22Rv1 (cell line): ENCODE measurements at regions not wholly inside any gene's neighbourhood (a gene's known extent, or its start where the extent isn't known, plus 50 kb on each side); places are given as distances from the start of the nearest gene placed in this dataset.
A peak's percentile ranks its signal among the peaks of the same experiment; 100 is the strongest.
"Not testable (repeated sequence)": the region's sequence is repeated elsewhere in the genome, so short reads cannot be mapped to it uniquely, and the experiment has no call there.

ENCODE experiments used
- H3K27ac ChIP-seq: fragments of 450-650 bp; 2 replicates; pipeline ENCODE4 v1.5.1; 2017
- CTCF ChIP-seq: fragments of 450-650 bp; IDR thresholded peaks from 2 replicates; pipeline ENCODE4 v1.5.1; 2017; ENCODE audit warnings: mild to moderate bottlenecking
- ZFX ChIP-seq: fragments of 450-650 bp; IDR thresholded peaks from 2 replicates; pipeline ENCODE4 v1.6.1; 2017; ENCODE audit warnings: antibody characterized with exemption, borderline replicate concordance

GRCh38 chr6:84576029-84576428, 188.4 kb downstream of the TBX18 start:
- TF ChIP-seq CTCF (no peak), ZFX (no peak)
- H3K27ac ChIP-seq: no peak overlapping the region

- no peak for TF ChIP-seq CTCF
- no peak for TF ChIP-seq ZFX
- H3K27ac ChIP-seq: no peak overlapping the region
Observed at GRCh38 chr6:84575264-84575663, 189.1 kb downstream of the TBX18 start.

- no peak overlapping the region for H3K27ac ChIP-seq
- no peak for TF ChIP-seq ZFX
- TF ChIP-seq CTCF: no peak
Observed at GRCh38 chr6:84569882-84570281, 194.5 kb downstream of the TBX18 start.

- no peak overlapping the region for H3K27ac ChIP-seq
- TF ChIP-seq CTCF: peak; percentile 35
- TF ChIP-seq ZFX: no peak
Observed at GRCh38 chr6:84568971-84569370, 195.4 kb downstream of the TBX18 start.

- H3K27ac ChIP-seq: not testable (repeated sequence)
Observed at GRCh38 chr6:84565718-84566117, 198.7 kb downstream of the TBX18 start.

GRCh38 chr6:84560436-84561390, 203.7 kb downstream of the TBX18 start:
- TF ChIP-seq CTCF (no peak), ZFX (no peak)
- H3K27ac ChIP-seq: no peak overlapping the region

GRCh38 chr6:84556541-84557335, 207.7 kb downstream of the TBX18 start:
- no peak overlapping the region for H3K27ac ChIP-seq
- no peak for TF ChIP-seq ZFX
- TF ChIP-seq CTCF: no peak
